GM18508 (cell line): ENCODE measurements at regions not wholly inside any gene's neighbourhood (a gene's known extent, or its start where the extent isn't known, plus 50 kb on each side); places are given as distances from the start of the nearest gene placed in this dataset.
"Not testable (repeated sequence)": the region's sequence is repeated elsewhere in the genome, so short reads cannot be mapped to it uniquely, and the experiment has no call there.

Experiments
- ATAC-seq: cut with Tn5 transposase; IDR thresholded peaks from one replicate; pipeline ENCODE4 v1.9.1; 2021; ENCODE audit warnings: moderate number of reproducible peaks; ENCODE audit not compliant: insufficient read depth, unreplicated experiment

DNA sequence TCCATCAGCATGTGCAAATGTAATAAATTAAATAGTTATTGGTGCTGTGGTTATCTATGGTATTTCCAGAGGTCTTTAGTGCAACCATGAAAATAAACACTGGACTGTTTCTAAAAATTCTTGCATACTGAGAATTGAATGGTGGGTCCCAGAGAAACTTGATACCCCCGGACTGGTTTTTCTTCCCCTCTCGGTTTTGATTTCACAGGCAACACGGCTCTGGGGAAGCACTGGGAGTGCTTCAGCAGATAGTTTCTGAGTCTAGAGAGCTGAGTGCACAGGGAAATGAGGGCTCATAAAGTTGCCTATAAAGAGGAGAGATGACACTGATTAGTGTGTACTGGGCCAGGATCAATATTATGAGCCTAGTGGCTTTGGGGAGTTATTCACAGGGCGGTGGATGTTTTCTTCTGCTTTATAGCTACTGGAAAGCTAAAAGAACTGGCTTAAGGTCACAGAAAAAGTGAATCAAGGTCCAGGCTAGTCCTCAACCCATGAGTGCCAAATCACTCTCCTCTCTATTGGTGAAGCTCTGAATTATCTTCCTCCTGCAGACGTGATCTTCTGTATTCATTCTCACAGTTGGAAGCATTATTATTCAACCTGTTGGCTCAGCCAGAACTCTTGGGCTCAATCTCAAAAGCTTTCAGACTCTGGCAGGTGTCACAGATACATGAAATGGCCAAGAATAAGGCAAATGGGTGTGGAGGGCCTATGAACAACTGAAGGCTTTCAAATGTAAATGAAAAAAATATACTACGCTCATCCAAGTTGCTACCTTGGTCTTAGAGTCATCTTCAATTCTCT lies 170.2 kb upstream of the HMHB1 start:
- no peak for ATAC-seq

DNA sequence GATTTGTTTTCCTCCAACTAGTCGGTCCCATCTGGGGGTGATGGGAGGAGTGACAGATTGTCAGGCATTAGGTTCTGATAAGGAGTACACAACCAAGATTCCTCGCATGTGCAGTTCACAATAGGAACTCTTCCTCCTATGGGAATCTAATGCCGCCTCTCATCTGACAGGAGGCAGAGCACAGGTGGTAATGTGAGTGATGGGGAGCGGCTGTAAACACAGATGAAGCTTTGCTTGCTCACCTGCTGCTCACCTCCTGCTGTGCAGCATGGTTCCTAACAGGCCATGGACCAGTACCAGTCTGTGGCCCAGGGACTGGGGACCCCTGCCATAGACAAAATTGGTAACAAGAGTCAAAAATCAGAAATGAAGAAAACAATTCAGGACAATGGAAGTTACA lies 173.3 kb upstream of the HMHB1 start:
- no peak for ATAC-seq

DNA sequence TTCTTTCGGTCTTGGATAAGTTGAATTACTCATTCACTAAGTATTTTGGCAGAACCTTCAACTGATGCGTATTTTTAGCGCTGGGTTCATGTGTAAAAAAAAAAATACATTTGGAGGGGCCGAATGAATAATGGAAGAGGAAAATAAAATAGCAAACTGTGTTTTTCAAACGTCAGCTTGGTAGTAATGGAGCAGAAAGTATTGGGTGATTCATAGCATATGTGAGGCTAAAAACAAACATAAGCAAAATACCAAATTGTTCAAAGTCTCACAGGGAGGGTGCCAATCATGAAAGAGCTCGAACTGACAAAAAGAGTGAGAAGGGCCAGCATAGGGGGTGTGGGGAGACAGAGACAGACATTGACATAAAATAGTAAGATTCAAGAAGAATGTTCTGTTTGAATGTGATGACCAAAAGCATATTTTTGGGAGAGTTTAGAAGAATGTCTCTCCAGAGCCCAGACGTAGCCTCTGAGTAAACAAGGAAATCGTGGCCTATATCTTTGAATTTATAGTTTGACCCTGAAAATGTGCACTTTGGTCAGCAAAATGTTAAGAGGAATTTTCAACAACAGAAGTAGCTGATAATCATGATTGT lies 174.9 kb upstream of the HMHB1 start:
- no peak for ATAC-seq

DNA sequence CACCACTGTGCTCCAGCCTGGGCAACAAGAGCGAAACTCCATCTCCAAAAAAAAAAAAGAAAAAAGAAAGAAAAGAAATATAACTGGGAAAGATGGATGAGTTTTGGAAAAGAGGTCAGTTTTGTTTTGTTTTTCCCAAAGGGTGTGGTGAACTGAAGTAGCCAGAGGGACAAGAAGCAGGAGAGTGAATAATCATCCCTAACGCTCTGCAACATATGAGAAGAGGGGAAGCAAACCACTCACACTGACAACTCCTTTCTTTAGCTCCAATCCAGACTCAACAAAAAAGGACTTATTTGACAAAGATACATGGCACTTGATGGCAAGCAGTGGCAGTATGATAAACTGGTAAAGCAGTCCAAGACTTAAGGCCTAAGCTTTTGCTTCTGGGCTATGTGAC lies 176.1 kb upstream of the HMHB1 start:
- no peak for ATAC-seq

DNA sequence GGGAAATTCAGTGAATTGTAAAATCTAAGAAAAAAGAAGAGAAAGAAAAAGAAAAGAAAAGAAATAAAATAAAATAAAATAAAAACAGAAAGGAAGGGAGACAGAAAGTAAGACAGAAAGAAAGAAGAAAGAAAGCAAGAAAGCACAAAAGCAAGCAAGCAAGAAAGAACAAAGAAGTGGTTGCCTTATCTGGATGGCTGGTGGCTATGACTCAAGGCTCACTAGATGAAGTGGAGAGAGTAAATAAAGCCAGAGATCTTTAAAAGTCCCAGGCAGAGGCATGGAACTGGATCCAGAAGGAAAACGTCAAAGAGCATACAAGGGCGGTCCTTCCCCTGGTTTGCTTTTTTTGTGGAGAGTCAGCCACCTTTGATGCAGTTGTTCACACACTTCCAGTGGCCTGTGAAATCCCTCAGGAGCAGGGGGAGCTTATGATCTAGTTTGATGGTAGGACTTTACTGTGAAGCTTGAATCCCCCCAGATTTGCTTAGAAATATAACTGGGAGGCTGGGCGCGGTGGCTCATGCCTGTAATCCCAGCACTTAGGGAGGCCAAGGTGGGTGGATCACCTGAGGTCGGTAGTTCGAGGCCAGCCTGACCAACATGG lies 176.7 kb upstream of the HMHB1 start:
- no peak for ATAC-seq

DNA sequence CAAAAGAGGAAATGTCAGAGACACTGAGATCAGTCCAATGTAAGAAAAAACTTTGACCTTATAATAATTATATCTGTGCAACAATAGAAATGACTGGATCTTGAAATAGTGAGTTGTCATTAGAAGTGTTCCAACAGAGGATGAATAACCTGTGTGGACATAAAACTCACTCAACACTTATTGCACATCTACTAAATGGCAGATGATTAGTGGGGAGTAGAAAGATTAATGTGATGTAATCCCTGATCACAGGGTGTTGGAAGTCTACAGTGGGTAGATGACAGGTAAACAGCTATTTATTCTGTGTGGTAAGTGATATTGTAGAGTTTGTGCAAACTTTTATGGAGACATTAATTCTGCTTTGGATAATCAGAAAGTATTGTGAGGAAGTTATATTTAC lies 177.3 kb upstream of the HMHB1 start:
- no peak for ATAC-seq

DNA sequence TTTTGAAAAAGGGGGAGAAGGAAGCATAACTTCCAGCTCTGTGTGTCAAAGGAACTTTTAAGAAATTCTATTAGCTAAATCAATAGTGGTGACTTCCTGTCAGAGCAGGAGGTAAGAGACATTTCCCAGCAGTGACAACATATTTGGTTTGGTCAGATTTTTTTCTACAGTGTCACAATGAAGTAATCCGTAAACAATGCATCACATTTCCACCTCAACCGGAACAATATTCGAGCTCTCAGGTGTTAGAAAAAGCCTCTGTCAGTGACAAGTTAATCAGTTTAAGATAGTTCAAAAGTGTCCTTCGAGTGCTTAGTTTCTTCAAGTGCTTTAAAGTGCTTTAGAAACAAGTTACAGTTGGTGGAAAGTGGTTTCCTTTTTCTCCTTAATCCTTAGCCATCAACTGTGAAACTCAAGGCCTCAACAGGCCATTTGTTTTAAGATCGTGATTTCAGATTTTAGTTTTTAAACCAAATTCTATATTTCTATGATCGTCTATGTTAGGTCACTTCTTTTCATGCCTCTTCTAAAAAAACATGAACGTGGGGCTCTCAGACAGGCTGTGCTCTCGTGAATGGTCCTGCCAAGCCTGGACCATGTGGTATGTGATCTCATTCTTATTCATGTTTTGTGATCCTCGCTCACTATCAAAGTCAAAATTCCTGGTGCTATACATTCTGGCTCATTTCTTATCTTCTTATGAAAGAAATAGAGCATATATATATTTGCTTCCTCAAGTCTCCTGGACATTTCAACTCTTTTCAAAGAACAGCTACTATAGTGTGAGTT lies 181.9 kb upstream of the HMHB1 start:
- ATAC-seq, result no peak

DNA sequence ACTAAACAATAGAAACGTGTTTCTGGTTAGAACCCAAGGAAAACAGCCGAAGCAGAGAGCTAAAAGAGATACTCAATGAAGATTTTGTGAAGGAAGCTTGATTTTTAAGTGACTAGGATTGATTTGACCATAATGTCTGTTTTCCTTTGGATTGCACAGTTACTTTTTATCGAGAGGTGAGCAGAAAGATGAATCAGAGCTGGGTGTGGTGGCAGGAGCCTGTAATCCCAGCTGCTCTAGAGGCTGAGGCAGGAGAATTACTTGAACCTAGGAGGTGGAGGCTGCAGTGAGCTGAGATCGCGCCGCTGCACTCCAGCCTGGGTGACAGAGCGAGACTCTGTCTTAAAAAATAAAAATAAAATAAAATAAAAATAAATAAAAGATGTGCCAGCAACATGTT lies 186.9 kb upstream of the HMHB1 start:
- ATAC-seq, result not testable (repeated sequence)

DNA sequence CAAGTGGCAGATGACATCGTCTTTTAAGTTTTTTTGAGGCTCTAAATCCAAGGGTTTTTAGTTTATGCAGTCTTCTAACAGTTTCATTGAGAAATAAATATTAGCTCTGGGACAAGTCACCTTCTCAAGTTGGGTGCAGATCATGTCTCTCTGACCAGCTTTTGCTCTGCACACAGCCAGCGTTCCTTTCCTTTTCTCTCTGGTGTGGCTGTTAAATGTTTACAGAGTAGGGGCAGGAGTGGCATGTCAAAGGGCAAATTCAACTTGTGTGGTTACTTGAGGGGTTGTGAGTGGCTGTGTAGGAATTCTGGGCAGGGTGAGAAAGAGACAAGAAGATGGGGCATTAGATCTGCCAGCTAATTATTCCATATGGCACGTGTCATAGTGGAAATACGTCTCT lies 187.5 kb upstream of the HMHB1 start:
- no peak for ATAC-seq

DNA sequence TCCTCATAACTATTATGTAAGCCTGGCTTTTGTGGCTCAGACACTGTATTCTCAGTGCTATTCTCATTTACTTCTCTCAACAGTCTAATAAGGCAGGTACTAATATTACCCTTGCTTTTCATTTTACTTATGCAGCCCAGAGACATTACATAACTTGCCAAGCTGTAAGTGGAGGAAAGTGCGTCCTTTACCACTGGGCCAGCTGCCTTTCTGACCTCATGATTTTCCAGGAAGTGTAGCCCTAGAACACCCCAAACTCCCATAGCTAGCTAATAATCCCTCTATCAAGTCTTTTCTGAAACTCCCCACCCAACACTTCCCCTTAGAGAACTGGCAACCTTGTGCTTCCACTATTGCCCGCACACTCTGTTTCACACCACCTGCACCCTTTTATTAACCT lies 192.9 kb upstream of the HMHB1 start:
- ATAC-seq, result no peak

DNA sequence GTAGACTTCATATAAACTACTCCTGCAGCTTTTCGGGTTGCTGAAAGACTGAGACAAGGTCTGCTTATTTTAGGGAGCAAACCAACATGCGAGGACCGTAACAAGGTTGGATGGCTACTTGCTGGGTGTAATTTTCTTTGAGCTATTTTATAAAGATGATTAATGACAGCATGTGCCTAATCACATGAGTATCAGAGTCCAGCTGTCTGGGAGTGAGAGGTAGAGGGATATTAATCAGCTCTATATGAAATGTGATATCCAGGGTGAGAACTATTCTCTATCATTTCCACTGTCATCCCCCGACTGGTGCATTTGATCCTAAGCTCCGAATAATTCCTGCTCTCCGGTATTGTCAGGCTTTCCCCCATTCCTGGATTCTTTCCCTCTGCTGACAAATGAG lies 193.8 kb upstream of the HMHB1 start:
- no peak for ATAC-seq

DNA sequence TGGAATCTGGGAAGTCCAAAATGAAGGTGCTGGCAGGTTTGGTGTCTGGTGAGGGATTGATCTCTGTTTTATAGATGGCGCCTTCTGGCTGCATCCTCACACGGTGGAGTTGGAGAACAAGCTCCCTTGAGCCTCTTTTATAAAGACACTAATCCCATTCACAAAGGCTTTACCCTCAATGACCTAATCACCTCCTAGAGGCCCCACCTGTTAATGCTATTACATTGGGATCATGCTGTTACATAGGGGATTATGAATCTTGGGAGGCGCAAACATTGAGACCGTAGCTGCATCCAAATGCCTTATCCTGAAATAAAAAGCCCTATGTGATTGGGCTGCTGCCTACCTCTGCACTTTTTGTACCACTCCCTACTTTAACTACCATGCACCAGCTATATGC lies 197.1 kb upstream of the HMHB1 start:
- no peak for ATAC-seq

DNA sequence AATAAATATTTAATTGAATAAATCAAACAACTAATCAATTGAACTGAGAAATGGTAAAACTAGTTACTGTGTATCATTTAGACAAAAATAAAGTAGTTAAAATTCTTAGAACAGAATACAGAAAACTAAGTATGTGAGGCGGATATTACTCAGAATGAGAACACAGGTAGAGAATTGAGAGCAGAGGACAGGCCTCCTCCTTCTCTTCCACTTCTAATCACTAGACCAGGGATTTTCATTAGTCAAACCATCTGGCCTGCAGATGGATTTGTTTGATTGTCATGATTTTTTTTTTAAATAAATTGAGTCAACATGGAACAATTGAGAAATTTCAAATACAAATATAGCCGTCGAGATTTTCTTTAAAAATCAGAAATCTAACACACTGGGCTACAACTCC lies 198.6 kb upstream of the HMHB1 start:
- ATAC-seq, result no peak

DNA sequence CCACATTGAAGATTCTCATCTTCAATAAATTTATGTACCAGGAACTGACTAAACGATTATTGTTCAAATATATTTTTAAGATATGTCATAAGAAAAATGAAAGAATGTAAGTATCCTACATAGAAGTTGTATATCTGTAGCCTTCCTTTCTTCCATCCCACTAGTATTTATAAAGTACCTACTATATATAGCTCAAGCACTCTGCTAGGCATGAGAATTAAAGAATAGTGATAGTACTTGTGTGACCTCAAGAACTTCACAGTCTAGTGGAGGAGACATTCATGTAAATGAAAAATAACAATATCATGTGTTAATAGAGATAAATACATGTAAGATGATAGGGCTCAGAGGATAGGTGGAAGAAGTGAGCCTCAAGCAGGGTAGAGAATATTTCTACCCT lies 201.0 kb upstream of the HMHB1 start:
- ATAC-seq, result no peak

DNA sequence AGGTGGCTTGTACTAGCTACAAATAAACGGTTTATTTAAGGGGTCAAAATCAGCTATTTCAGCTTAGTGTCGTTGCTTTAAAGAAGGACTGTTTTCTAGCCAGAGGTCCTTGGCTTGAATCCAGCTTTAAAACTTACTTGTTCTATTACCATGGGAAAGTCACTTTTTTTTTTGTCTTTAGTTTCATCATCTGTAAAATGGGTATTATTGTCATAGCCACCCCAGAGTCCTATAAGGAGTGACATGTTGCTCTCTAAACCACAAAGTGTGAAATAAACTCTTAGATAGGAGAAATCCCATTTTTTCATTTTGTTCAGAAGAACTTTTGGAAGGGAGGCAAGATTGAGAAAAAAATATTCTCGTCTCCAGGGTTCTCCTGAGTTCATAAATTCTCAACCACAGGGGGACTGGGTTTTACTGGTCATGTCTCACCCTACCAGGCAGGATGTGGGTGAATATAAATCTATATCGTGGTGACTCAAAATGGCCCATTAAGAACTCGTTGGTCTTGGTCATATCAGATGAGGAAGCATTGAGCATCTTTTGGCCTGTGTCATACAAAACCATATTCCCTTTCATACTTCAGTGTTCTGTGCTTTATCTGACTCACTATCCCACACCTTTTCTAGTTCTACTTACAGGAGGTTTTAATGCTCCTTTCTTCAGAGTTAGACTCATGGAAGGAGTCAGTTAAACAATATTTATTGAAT lies 202.7 kb upstream of the NR3C1 start:
- peak; percentile 71 for ATAC-seq

DNA sequence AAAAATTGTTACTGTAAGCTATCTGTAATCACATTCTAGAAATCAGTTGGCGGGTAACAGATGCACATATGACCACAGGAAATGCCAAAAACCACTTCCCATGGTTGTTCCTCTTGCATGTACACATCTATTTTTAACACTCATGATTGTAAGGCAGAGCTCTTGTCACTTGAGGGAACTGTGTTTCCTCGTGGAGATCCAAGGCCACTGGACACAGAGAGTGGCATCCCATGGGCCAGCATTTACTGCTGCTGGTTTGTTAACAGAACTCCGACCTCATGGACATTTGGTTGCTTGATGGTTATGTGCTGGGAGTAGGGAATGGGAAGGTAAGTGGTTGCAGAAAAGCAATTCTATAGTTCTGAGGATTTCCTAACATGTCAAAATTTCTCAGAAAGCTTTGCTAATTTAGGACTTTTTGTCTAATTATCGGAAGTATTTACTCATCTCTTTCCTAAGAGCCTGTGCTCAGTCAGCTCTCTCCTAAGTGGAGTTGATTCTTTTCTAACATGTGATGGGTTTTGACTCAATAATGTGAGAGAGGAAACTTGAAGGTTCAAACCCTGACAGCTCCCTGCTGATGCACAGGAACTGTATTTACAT lies 202.0 kb upstream of the NR3C1 start:
- ATAC-seq, result peak; percentile 56

DNA sequence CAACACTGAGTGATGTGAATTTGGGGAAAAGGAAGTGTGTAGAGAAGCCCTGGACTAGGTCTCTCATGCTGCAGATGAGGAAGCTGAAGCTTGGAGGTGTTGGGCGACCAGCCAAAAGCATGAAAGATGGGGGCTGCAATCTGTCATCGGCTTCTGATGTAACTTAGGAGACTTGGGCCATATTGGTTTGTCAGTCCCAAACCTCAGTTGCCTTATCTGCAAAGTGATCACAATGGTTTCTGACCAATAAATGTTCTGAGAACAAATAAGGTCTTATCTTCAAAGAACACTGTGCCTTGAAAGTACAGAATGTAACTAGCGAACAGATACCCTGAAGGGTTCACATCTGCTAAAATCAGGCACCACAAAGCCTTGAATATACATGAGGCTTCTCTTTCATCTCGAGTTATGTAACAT lies 198.4 kb upstream of the NR3C1 start:
- ATAC-seq, result no peak

DNA sequence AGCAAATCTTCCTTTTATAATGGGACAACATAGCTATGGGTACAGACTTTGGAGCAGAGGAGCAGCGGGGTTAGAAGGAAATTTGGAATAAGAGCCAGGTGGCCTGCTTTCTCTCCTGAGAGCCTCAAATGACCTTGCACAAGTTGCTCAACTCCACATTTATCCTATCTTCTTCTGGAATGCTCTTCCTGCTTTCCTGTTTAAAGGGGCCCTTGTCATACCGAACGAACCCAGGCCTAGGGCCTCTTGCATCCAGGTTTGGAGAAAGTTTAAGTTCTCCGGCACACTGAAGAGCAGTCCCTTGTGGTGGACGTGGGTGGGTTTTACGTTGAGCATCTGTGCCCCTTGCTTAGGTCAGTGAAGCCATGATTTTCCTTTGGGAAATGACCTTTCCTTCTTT lies 197.9 kb upstream of the NR3C1 start:
- ATAC-seq, result no peak

DNA sequence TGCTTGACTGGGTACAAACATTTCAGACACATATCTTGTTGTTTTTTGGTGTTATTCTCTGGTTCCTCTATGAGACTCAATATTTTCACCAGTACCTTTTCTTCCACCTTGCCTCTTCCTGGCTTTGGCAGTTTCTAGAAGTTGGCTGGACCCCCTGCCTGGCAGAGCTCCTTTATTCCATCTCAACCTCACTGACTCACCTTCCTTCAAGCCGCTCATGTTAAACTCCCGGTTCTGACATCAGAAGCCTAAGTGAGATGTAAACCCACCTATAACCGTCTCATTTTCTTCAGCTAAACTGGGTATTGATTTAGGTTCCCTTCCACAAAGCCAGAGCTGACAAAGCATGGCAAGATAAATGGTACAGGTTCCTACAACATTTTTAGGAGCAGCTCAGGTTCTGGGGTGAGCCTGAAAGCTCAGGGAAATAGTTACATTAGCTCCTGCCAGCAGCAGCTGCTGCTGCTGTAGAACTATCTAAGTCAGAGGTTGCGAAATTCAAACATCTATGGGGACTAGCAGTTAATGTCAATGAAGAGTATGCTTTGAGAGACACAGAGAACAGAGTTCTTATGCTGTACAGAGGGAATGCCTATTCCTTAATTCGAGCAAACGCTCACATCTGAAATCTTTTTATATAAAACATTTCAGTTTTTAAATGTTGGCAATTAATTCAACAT lies 197.1 kb upstream of the NR3C1 start:
- ATAC-seq, result no peak
